Stimulated activated CD4-positive, alpha-beta T cell treated with anti-CD3 and anti-CD28 coated beads, Interleukin-12 subunit alpha, Interleukin-12 subunit beta, amount 100 ng/mL, for 24 hours (primary cell): ENCODE measurements at regions not wholly inside any gene's neighbourhood (a gene's known extent, or its start where the extent isn't known, plus 50 kb on each side); places are given as distances from the start of the nearest gene placed in this dataset.
"Not testable (repeated sequence)": the region's sequence is repeated elsewhere in the genome, so short reads cannot be mapped to it uniquely, and the experiment has no call there.

ENCODE experiments used
- DNase-seq, 2 experiments: peaks; one replicate each; pipeline ENCODE4 v3.0.0-alpha.2; 2020; ENCODE audit warnings: low read depth in 2 of 2

- not testable (repeated sequence) for DNase-seq
Measured at GRCh38 chr1:67907467-67907866, 74.2 kb upstream of the GNG12 start.

- not testable (repeated sequence) for DNase-seq
Measured at GRCh38 chr1:67906015-67906414, 72.7 kb upstream of the GNG12 start.

GRCh38 chr1:67902546-67903223 is 69.4 kb upstream of the GNG12 start:
- not testable (repeated sequence) for DNase-seq

- DNase-seq: no peak
Measured at GRCh38 chr1:67898033-67898726, 64.9 kb upstream of the GNG12 start.

- DNase-seq: no peak
Measured at GRCh38 chr1:67897270-67897949, 64.1 kb upstream of the GNG12 start.

- DNase-seq: no peak
Measured at GRCh38 chr1:67896826-67897225, 63.6 kb upstream of the GNG12 start.

GRCh38 chr1:67894981-67895735 is 61.9 kb upstream of the GNG12 start:
- DNase-seq: no peak

GRCh38 chr1:67893126-67893495 is 59.8 kb upstream of the GNG12 start:
- DNase-seq: no peak

GRCh38 chr1:67892476-67893125 is 59.3 kb upstream of the GNG12 start:
- DNase-seq: no peak

GRCh38 chr1:67890857-67891256 is 57.6 kb upstream of the GNG12 start:
- no peak for DNase-seq

GRCh38 chr1:67889953-67890567 is 56.8 kb upstream of the GNG12 start:
- DNase-seq: peak in 1 of 2 experiments; percentile 6

GRCh38 chr1:67889466-67889865 is 56.2 kb upstream of the GNG12 start:
- DNase-seq: no peak

GRCh38 chr1:67888216-67889106 is 55.2 kb upstream of the GNG12 start:
- no peak for DNase-seq

GRCh38 chr1:67887146-67887545 is 53.9 kb upstream of the GNG12 start:
- no peak for DNase-seq

- DNase-seq: no peak
Measured at GRCh38 chr1:67886076-67886475, 52.8 kb upstream of the GNG12 start.

GRCh38 chr1:67883069-67883468 is 49.8 kb upstream of the GNG12 start:
- DNase-seq: no peak
